ENCODE measurements at regions not wholly inside any gene's neighbourhood (a gene's known extent, or its start where the extent isn't known, plus 50 kb on each side); places are given as distances from the start of the nearest gene placed in this dataset.
"Not testable (repeated sequence)": the region's sequence is repeated elsewhere in the genome, so short reads cannot be mapped to it uniquely, and the experiment has no call there.

DNA sequence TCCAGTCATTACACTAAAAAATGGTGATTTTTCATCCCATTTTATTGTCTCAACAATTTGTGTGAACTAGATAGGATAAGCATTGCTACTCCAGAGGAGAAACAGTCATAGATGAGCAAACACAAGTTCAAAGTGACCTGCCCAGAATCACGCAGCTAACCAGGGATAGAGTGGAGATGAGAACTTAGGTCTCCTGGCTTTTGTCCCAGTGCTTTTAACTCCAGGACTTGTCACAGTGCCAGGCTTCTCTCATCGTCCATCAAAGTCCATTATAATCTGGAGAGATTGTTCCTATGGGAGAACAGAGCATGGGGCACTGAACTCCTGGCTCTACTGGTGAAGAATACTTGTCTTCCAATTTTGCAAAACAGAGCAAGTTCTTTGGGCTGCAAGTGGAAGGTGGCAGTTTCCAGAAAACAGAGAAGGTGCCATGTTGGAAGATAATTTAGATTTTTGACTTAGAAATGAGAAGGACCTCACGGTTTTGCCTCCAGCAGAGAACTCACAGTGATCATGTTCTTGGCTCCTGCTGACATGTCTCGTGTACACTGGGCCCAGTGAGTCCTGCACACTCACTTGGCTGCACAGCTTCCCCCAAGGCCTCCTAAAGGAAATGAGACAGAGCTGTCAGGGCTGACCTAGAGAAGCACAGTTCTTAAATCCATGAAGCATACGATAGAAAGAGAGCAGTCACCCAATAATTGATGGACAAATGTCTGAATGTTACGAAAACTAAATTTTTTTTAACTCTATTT lies 322.9 kb upstream of the NRP1 start:
- DNase-seq (ENCODE audit: low spot score) = peak; percentile 38

DNA sequence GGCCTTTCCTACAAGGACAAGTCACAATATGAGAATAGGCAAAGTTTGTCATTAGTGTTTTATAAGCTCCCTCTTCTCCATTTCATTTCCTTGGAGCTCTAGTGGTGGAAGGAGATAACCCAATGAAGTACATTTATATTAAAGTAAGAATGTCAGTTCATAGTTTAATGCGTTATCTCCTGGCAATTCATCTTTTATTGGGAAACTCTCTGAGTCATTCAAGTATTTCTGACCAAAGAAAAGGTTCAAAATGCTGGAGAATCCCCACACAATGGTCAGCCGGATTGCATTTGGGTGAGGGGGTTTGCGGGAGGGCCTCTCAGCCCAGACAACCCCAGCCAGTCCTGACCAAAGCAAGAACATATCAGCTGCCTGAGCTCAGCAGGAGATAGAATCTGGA lies 321.5 kb upstream of the NRP1 start:
- no peak for DNase-seq (ENCODE audit: low spot score)

- no peak for DNase-seq (ENCODE audit: low spot score)
These were observed 320.8 kb upstream of the NRP1 start for GRCh38 chr10:33655165-33655815.

DNA sequence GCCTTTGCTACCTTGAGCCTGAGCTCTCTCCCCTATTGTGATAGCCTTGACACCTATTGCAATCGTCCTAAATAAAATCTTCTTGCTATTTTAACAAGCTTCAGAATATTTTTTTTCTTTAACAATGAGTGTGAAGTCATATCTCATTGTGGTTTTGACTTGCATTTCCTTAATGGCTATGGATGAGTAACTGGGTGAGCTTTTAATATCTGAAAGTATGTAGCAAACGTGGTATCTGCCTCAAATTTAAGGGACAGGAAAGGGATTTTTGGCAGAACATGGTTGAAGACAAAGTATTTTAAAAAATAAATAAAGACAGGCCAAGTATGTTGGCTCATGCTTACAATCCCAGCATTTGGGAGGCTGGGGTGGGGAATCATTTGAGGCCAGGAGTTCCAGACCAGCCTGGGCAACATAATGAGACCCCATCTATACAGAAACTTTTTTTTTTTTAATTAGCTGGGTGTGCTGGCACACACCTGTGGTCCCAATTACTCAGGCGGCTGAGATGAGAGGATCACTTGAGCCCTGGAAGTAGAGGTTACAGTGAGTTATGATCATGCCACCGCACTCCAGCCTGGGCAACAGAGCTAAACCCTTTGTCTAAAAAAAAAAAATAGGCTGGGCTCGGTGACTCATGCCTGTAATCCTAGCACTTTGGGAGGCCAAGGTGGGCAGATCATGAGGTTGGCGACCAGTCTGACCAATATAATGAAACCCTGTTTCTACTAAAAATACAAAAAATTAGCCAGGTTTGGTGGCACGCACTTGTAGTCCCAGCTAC lies 319.3 kb upstream of the NRP1 start:
- peak; percentile 62 for DNase-seq (ENCODE audit: low spot score)

GRCh38 chr10:33652870-33653269 lies 318.4 kb upstream of the NRP1 start:
- no peak for DNase-seq (ENCODE audit: low spot score)

DNA sequence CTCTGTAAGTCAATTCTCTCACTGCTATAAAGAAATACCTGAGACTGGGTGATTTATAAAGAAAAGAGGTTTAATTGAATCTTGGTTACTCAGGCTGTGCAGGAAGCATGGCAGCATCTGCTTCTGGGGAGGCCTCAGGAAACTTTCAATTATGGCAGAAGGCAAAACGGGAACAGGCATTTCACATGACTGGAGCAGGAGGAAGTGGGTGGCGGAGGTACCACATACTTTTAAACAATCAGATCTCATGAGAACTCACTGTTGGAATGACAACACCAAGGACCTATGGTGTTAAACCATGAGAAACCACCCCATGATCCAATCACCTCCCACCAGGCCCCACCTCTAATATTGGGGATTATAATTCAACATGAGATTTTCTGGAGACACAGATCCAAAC lies 315.7 kb upstream of the NRP1 start:
- not testable (repeated sequence) for DNase-seq (ENCODE audit: low spot score)

- peak; percentile 76 for DNase-seq (ENCODE audit: low spot score)
These were observed 308.6 kb upstream of the NRP1 start for GRCh38 chr10:33643042-33643441.

GRCh38 chr10:33638891-33639290 lies 304.4 kb upstream of the NRP1 start:
- peak; percentile 74 for DNase-seq (ENCODE audit: low spot score)

DNA sequence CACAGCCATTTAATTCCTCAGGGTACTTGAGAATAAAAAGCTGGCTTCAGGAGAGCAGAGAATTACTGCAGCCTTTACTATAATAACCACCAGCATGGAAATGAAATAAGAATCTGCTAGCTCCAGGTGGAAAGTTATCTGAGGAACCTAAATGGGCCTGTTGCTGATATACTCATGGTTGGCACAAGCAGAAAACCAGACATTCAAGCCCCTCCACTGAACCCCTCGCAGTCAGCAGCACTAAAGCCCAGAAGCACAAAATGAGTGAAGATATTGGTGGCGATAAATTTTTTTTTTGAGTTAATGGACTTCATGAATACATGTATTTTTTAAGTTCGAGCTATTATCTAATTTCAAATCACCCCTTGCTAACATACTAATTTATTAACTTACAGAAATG lies 303.9 kb upstream of the NRP1 start:
- DNase-seq (ENCODE audit: low spot score) = no peak

DNA sequence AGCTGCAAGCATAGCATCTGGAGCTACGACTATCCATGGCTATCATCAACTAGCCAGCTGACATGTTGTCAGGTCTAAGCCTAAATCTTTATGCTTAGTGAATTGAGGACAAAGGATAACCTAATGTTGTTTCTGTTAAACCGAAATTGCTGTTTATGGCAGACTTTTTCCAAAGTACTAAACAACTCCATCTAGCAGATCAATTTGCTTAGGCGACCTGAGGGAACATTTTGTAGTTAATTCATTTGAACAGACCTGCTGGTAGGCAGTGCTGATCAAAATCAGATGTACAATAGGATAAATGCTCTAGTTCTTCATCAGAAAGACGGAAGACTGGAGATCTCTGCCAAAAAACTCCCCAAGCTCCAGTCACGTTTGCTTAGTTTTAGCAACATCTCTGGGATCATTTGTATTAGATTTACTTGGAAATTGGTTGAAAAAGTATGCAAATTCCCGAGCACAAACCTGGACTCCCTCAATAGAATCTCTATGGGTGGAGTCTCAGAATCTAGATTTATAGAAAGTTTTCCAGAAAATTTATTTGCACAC lies 301.6 kb upstream of the NRP1 start:
- no peak for DNase-seq (ENCODE audit: low spot score)

DNA sequence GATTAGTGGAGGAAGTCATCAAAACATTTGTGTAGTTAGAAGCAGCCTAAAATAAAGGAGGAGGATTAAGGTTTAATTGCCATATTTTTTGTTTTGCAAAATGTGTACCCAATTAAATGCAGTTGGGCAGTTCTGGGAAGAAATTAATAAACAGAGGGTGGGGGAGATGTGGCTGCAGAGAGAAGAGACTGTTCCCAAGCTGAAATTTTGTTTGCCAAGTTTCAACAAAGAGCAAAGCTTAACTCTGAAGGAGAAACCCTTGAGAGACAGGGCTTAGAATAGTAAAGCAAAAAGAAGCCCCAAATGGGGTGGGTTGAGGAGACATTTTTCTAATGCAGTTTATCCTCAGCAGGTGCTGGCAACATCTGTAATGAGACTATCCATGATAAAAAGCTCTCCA lies 298.0 kb upstream of the NRP1 start:
- no peak for DNase-seq (ENCODE audit: low spot score)

GRCh38 chr10:33631991-33632390 lies 297.5 kb upstream of the NRP1 start:
- no peak for DNase-seq (ENCODE audit: low spot score)

DNA sequence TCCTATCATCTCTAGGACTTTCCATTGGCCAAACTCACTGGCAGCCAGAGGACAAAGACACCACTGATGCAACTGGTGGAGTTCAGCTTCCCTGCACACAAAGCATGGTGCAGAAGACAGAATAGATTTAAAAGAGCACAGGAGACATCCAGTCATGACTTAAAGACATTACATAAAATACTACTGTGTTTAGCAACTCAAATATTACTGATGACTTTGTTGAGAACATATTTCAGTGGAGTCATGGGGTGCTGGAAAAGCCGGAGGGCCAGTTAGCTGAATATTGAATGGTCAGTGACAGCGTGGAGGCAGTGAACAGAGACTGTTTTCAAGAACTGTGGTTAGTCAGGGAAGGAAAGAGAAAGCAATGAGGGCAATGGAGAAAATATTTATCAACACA lies 296.3 kb upstream of the NRP1 start:
- DNase-seq (ENCODE audit: low spot score) = no peak

DNA sequence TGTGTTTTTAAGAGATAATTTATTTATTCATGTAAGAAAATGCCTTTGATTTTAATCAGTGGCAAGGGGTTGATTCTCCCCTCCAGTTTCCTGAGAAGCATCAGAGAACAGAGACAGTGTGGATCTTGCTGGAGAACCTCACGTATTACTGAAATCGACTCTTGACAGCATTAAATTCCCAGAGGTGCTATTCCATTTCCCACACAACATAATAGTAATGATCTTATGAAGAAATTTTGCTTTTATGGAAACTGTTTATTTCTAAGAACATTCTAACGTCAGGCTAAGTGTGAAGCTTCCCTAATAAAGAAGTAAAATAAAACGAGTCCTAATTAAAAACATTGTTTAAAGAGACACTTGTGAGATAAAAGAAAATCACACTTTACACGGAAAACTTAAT lies 293.1 kb upstream of the NRP1 start:
- DNase-seq (ENCODE audit: low spot score) = no peak

GRCh38 chr10:33626798-33627466 lies 292.5 kb upstream of the NRP1 start:
- no peak for DNase-seq (ENCODE audit: low spot score)

DNA sequence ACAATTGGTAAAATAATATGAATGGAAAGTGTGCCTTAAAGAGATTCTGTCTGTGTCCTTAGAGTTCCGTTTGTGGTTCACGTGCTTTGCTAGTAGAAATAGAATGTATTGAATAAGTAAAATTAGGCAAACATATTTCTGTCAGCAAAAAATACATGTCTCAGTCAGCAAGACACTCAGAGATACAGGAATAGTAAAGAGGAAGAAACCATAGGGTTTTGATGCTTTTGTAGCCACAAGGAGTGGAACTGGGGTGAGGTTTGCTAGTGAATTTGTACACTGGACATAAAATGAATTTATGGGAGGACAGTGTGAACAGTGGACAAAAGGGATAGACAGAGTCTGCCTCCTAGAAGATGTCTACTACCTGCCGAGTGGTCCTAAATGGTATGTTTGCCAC lies 289.2 kb upstream of the NRP1 start:
- DNase-seq (ENCODE audit: low spot score) = no peak

GRCh38 chr10:33621101-33621500 lies 286.6 kb upstream of the NRP1 start:
- no peak for DNase-seq (ENCODE audit: low spot score)

DNA sequence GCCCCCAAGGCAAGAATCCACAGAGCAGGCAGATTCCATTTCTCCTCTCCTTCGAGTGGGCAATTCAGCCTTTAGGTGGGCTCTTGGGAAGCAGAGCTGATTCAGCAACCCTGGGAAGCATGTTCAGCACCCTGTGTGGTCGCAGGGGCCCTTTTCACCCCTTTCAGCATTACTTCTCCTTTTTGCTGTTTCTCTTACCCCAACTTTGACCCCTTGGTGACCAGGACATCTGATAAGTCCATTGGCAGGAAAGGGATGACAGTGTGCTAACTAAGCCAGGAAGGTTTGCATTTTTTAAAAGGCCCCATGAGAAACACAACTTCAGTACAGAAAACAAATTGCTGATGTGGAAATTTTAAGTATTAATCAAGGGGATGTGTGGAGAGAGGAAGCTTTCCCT lies 283.7 kb upstream of the NRP1 start:
- no peak for DNase-seq (ENCODE audit: low spot score)

DNA sequence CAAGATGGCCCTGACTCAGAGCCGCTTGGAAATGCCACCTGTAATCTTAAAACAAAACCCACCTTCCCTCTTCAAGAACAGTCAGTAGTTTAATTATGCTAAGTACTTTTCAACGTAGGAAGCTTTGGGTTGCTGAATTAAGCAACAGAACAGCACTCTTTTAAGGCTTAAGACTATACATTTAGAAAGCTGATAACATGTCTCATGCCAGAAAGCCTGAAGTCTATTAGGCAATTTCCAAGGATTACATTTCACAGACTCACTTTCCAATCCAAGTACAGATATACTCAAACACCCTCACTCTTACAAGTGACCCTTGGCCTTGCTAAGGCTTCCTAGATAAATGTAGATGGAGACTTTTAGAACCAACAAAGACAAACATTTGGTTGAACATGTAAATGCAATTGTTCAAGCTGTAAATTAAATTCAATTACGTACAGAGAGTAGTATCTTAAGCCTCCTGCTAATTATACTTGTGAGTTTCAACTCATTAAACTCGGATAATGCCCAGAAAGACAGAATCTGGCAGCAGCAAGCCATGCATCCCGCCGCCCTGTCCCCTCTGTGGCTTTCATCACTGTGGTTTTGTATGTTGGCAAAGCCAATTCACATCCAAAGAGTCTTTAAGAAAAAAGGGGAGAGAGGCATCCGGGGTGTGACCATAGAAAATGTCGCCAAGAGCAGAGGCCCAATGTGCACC lies 283.1 kb upstream of the NRP1 start:
- no peak for DNase-seq (ENCODE audit: low spot score)

- peak; percentile 11 for DNase-seq (ENCODE audit: low spot score)
These were observed 282.5 kb upstream of the NRP1 start for GRCh38 chr10:33616956-33617355.

DNA sequence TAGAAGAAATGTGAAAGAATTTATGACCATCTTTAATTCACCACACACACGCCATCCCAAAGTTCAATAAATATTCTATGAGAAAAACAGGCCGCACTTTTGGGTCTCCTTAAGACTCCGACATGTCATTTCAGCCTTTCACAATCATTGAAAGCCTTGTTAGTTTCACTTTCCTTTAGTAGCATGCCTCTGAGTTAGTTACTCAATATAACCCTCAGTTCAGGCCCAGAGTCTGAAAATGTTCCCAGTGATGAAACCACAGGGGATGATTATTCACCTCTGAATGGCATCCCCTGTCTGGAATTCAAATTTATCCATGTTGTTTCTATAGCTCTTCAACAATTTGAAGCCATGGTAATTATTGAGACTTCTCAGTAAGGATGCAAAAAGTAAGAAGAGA lies 278.1 kb upstream of the NRP1 start:
- peak; percentile 56 for DNase-seq (ENCODE audit: low spot score)

DNA sequence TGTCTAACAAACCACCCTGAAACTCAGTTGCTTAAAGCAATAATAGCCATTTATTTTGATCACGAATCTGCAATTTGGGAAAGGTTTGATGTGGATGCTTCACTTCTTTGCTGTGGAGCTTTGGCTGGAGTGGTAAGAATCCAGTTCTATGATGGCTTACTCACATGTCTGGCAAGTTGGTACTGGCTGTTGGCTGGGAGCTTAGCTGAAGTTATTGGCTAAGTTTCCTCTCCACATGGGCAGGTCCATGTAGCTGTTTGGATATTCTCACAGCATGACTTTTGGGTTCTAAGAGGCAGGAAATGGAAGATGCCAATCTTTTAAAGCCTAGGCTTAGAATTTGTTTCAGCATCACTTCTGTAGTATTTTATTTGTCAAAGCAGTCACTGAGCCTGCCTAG lies 277.6 kb upstream of the NRP1 start:
- DNase-seq (ENCODE audit: low spot score) = no peak

Data from kidney tubule cell (primary cell).